ENCODE measurements at regions not wholly inside any gene's neighbourhood (a gene's known extent, or its start where the extent isn't known, plus 50 kb on each side); places are given as distances from the start of the nearest gene placed in this dataset.

DNA sequence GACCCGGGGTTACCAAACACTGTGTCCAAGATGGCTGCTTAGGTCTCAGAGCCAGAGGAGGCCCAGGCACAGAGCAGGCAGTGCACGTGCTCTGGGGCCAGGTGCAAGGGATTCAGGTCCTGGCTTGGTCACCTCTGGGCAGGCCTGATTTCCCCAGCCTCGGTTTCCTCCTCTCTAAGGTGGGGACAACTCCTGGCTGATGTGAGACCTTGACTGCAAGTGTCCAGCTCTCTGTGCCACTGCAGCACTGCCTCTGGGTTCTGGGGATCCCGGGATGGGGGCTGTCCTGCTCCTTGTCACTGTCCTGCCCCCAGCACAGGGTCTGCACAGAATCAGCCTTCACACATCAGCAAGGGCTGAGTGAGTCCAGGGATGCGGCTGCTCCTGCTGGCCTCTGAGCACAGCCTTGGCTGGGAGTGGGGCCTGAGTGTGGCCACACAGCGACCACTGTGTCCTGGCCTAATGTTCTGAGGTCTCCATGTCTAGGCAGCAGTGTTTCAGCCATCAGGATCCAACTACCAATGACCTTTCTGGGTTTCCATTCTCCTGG, 170.2 kb upstream of the HDAC4 start:
- Mint-ChIP-seq H3K27me3 (ENCODE audit: unreplicated experiment) (peaks cover 5% of the 10 kb centered on the region), H3K27ac (ENCODE audit: unreplicated experiment) (no peak overlapping the region), H3K4me3 (ENCODE audit: unreplicated experiment) (no peak overlapping the region), H3K36me3 (ENCODE audit: low read depth, unreplicated experiment) (no peaks in the 10 kb centered on the region), H3K9me3 (ENCODE audit: unreplicated experiment) (no peaks in the 10 kb centered on the region), H3K4me1 (ENCODE audit: unreplicated experiment) (no peaks in the 10 kb centered on the region)
- TF ChIP-seq, protein P1, sequence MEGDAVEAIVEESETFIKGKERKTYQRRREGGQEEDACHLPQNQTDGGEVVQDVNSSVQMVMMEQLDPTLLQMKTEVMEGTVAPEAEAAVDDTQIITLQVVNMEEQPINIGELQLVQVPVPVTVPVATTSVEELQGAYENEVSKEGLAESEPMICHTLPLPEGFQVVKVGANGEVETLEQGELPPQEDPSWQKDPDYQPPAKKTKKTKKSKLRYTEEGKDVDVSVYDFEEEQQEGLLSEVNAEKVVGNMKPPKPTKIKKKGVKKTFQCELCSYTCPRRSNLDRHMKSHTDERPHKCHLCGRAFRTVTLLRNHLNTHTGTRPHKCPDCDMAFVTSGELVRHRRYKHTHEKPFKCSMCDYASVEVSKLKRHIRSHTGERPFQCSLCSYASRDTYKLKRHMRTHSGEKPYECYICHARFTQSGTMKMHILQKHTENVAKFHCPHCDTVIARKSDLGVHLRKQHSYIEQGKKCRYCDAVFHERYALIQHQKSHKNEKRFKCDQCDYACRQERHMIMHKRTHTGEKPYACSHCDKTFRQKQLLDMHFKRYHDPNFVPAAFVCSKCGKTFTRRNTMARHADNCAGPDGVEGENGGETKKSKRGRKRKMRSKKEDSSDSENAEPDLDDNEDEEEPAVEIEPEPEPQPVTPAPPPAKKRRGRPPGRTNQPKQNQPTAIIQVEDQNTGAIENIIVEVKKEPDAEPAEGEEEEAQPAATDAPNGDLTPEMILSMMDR (IDR thresholded peaks at IDR 0.05; ENCODE audit: unreplicated experiment): no peak
- DNase-seq (ENCODE audit: low spot score): no peak

- Mint-ChIP-seq H3K27ac (ENCODE audit: unreplicated experiment) (no peak overlapping the region), H3K9me3 (ENCODE audit: unreplicated experiment) (no peaks in the 10 kb centered on the region), H3K27me3 (ENCODE audit: unreplicated experiment) (peaks cover 5% of the 10 kb centered on the region), H3K4me3 (ENCODE audit: unreplicated experiment) (no peak overlapping the region), H3K36me3 (ENCODE audit: low read depth, unreplicated experiment) (no peaks in the 10 kb centered on the region), H3K4me1 (ENCODE audit: unreplicated experiment) (no peaks in the 10 kb centered on the region)
- TF ChIP-seq, protein P1 (IDR thresholded peaks at IDR 0.05; ENCODE audit: unreplicated experiment): no peak
- DNase-seq (ENCODE audit: low spot score): no peak
Observed at GRCh38 chr2:239570216-239570925, 169.6 kb upstream of the HDAC4 start.

DNA sequence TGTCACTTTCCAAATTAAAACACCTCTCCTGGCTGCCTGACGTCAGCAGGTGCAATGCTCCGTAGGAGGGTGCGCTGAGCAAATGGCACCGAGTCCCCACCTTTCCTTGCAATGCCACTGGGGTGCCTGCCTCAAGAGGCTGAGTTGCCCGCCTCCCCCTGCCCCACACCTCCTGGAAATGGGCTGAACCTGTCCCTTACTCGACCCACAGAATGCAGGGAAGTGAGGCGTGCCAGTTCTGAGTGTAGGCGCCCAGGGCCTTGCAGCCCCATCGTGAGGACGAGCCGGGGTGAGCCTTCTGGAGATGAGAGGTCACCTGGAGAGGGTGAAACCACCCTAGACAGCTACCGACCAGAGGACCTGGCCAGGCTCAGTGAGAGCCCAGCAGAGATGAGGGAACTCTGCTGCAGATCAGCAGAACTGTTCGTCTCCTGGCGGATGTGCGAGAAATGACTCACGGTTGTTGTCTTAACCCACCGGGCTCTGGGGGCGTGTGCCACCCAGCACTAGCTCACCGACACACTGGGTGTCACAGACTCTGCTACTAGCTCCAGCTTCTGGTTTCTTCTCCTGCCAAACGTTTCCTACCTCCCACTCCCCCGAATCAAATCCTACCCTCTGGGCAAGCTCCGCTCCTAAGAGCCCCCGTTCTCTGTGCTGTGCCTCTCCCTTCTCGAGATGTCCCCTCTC, 168.7 kb upstream of the HDAC4 start:
- H3K4me1 Mint-ChIP-seq (ENCODE audit: unreplicated experiment): no peaks in the 10 kb centered on the region
- H3K27ac Mint-ChIP-seq (ENCODE audit: unreplicated experiment): no peak overlapping the region
- DNase-seq (ENCODE audit: low spot score): no peak
- no peak overlapping the region for H3K4me3 Mint-ChIP-seq (ENCODE audit: unreplicated experiment)
- H3K27me3 Mint-ChIP-seq (ENCODE audit: unreplicated experiment): peaks cover 5% of the 10 kb centered on the region
- no peaks in the 10 kb centered on the region for H3K9me3 Mint-ChIP-seq (ENCODE audit: unreplicated experiment)
- no peaks in the 10 kb centered on the region for H3K36me3 Mint-ChIP-seq (ENCODE audit: low read depth, unreplicated experiment)
- TF ChIP-seq, protein P1 (IDR thresholded peaks at IDR 0.05; ENCODE audit: unreplicated experiment): no peak

GRCh38 chr2:239568601-239569000, 167.8 kb upstream of the HDAC4 start:
- no peaks in the 10 kb centered on the region for H3K36me3 Mint-ChIP-seq (ENCODE audit: low read depth, unreplicated experiment)
- no peaks in the 10 kb centered on the region for H3K9me3 Mint-ChIP-seq (ENCODE audit: unreplicated experiment)
- H3K4me1 Mint-ChIP-seq (ENCODE audit: unreplicated experiment): no peaks in the 10 kb centered on the region
- H3K4me3 Mint-ChIP-seq (ENCODE audit: unreplicated experiment): no peak overlapping the region
- no peak for DNase-seq (ENCODE audit: low spot score)
- H3K27me3 Mint-ChIP-seq (ENCODE audit: unreplicated experiment): peaks cover 5% of the 10 kb centered on the region
- TF ChIP-seq, protein P1 (IDR thresholded peaks at IDR 0.05; ENCODE audit: unreplicated experiment): no peak
- no peak overlapping the region for H3K27ac Mint-ChIP-seq (ENCODE audit: unreplicated experiment)

DNA sequence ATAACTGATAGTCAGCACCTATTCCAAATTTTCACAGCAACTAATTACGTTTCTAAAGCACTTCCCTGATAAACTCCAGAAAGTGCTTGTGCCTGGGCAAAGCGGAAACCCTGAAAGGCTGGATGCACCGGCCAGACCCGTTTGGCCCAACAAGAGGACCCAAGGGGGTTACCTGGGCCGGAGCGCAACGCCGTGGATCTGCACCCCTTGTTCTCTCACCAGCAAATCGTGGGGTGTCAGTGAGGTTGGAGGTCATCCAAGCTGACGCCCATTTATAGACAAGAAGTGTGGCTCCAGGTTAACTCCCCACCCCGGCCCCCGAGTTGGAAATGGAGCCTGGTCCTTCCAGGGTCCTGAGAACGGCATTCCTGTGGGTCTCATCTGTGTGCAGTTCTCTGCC, 167.0 kb upstream of the HDAC4 start:
- Mint-ChIP-seq H3K27ac (ENCODE audit: unreplicated experiment) (no peak overlapping the region), H3K4me1 (ENCODE audit: unreplicated experiment) (no peaks in the 10 kb centered on the region), H3K4me3 (ENCODE audit: unreplicated experiment) (no peak overlapping the region), H3K27me3 (ENCODE audit: unreplicated experiment) (peaks cover 5% of the 10 kb centered on the region), H3K36me3 (ENCODE audit: low read depth, unreplicated experiment) (no peaks in the 10 kb centered on the region), H3K9me3 (ENCODE audit: unreplicated experiment) (no peaks in the 10 kb centered on the region)
- TF ChIP-seq, protein P1 (IDR thresholded peaks at IDR 0.05; ENCODE audit: unreplicated experiment): no peak
- no peak for DNase-seq (ENCODE audit: low spot score)

All from endothelial cell (in vitro differentiated cells).